Left lung (tissue), 4 donors: ENCODE measurements at regions not wholly inside any gene's neighbourhood (a gene's known extent, or its start where the extent isn't known, plus 50 kb on each side); places are given as distances from the start of the nearest gene placed in this dataset.

Experiments used
- ATAC-seq: fragments of 200-7000 bp; cut with Tn5 transposase; one replicate; pipeline ENCODE4 v1.9.1; 2020; ENCODE audit warnings: moderate library complexity
- DNase-seq, 4 donors: peaks; one replicate each; pipeline ENCODE4 v3.0.0-alpha.2; 2013 to 2020
- H3K27ac ChIP-seq, 2 donors: fragments of 200-600 bp; sonication (generic) in 1 of 2; one replicate each; pipeline versions ENCODE4 v1.5.0 to v1.8.0; 2020 to 2021
- H3K27me3 ChIP-seq, 2 donors: fragments of 200-600 bp; sonication (generic) in 1 of 2; one replicate each; pipeline versions ENCODE4 v1.5.0 to v1.8.0; 2020 to 2021
- H3K36me3 ChIP-seq, 2 donors: fragments of 200-600 bp; sonication (generic) in 1 of 2; one replicate each; pipeline versions ENCODE4 v1.5.0 to v1.8.0; 2020 to 2021
- H3K4me1 ChIP-seq, 2 donors: fragments of 200-600 bp; one replicate each; pipeline ENCODE4 v1.8.0; 2021
- H3K4me3 ChIP-seq, 2 donors: fragments of 200-600 bp; sonication (generic) in 1 of 2; one replicate each; pipeline versions ENCODE4 v1.5.0 to v1.8.0; 2020 to 2021; ENCODE audit warnings: mild to moderate bottlenecking in 1 of 2
- H3K9me3 ChIP-seq, 2 donors: fragments of 200-600 bp; sonication (generic) in 1 of 2; one replicate each; pipeline versions ENCODE4 v1.5.0 to v1.8.0; 2020 to 2021
- CTCF ChIP-seq, 2 donors: fragments of 200-600 bp; sonication (generic) in 1 of 2; IDR thresholded peaks; one replicate each; pipeline versions ENCODE4 v1.5.0 to v1.8.0; 2021; ENCODE audit warnings: antibody characterized with exemption in 2 of 2
- intact Hi-C, 2 donors: fragments of 100-400 bp; cut with DNase I; formaldehyde crosslinking; loops; one replicate each; pipeline versions ENCODE4 v1.11.2 to v1.14.2; 2022
- donor health status: DM: no; HTN: yes; CAD: no.
- donor health status: DM: no; HTN: no; CAD: no.

- H3K9me3 ChIP-seq: peaks cover 0 to 1% of the 10 kb centered on the region in 2 donors
- H3K4me1 ChIP-seq: no peaks in the 10 kb centered on the region
- intact Hi-C loops: no loop called here
- H3K27ac ChIP-seq: no peak overlapping the region
- no peak for DNase-seq
- H3K4me3 ChIP-seq: no peak overlapping the region
- TF ChIP-seq CTCF (IDR thresholded peaks at IDR 0.05): no peak
- no peak for ATAC-seq
- no peaks in the 10 kb centered on the region for H3K27me3 ChIP-seq
- no peaks in the 10 kb centered on the region for H3K36me3 ChIP-seq
These were observed 557.6 kb upstream of the PKN2 start for GRCh38 chr1:88126467-88126866.

- no peaks in the 10 kb centered on the region for H3K4me1 ChIP-seq
- intact Hi-C loops: no loop called here
- no peaks in the 10 kb centered on the region for H3K36me3 ChIP-seq
- no peaks in the 10 kb centered on the region for H3K27me3 ChIP-seq
- H3K27ac ChIP-seq: no peak overlapping the region
- peaks cover 0 to 7% of the 10 kb centered on the region in 2 donors for H3K9me3 ChIP-seq
- ATAC-seq: no peak
- no peak for DNase-seq
- no peak overlapping the region for H3K4me3 ChIP-seq
- TF ChIP-seq CTCF (IDR thresholded peaks at IDR 0.05): no peak
These were observed 550.1 kb upstream of the PKN2 start for GRCh38 chr1:88133991-88134390.

- Histone ChIP-seq H3K4me1 (no peaks in the 10 kb centered on the region), H3K9me3 (peaks cover 0 to 7% of the 10 kb centered on the region in 2 donors), H3K27me3 (no peaks in the 10 kb centered on the region), H3K4me3 (no peak overlapping the region), H3K27ac (no peak overlapping the region), H3K36me3 (no peaks in the 10 kb centered on the region)
- ATAC-seq: no peak
- intact Hi-C loops: no loop called here
- no peak for DNase-seq
- no peak for TF ChIP-seq CTCF (IDR thresholded peaks at IDR 0.05)
These were observed 548.8 kb upstream of the PKN2 start for GRCh38 chr1:88134983-88135921.

- no peak for DNase-seq
- no peaks in the 10 kb centered on the region for H3K4me1 ChIP-seq
- intact Hi-C loops: no loop called here
- TF ChIP-seq CTCF (IDR thresholded peaks at IDR 0.05): no peak
- no peak for ATAC-seq
- no peaks in the 10 kb centered on the region for H3K36me3 ChIP-seq
- no peak overlapping the region for H3K4me3 ChIP-seq
- H3K27ac ChIP-seq: no peak overlapping the region
- H3K27me3 ChIP-seq: no peaks in the 10 kb centered on the region
- no peaks in the 10 kb centered on the region for H3K9me3 ChIP-seq
These were observed 544.4 kb upstream of the PKN2 start for GRCh38 chr1:88139633-88140032.

GRCh38 chr1:88140325-88140724 lies 543.7 kb upstream of the PKN2 start:
- Histone ChIP-seq H3K27ac (no peak overlapping the region), H3K9me3 (no peaks in the 10 kb centered on the region), H3K36me3 (no peaks in the 10 kb centered on the region), H3K4me3 (no peak overlapping the region), H3K27me3 (no peaks in the 10 kb centered on the region), H3K4me1 (no peaks in the 10 kb centered on the region)
- DNase-seq (no peak), ATAC-seq (no peak)
- intact Hi-C loops: no loop called here
- no peak for TF ChIP-seq CTCF (IDR thresholded peaks at IDR 0.05)
